Astrocyte of the cerebellum (primary cell): ENCODE measurements at regions not wholly inside any gene's neighbourhood (a gene's known extent, or its start where the extent isn't known, plus 50 kb on each side); places are given as distances from the start of the nearest gene placed in this dataset.

ENCODE experiments used
- DNase-seq: peaks from one replicate; pipeline ENCODE4 v3.0.0-alpha.2; 2011; ENCODE audit warnings: low read depth
- H3K4me3 ChIP-seq: 2 replicates; pipeline ENCODE4 v1.5.1; 2011; ENCODE audit warnings: mild to moderate bottlenecking, low read depth, low read length, moderate library complexity
- CTCF ChIP-seq: IDR thresholded peaks from 2 replicates; pipeline ENCODE4 v1.5.1; 2012; ENCODE audit warnings: low read length, low read depth, moderate library complexity, mild to moderate bottlenecking; ENCODE audit errors: missing control alignments
- in situ Hi-C: cut with HindIII; loops from 2 replicates; pipeline ENCODE4 v1.10.0; 2017; ENCODE audit warnings: low sequenced_read_pairs

- DNase-seq: peak; percentile 81
- no peak overlapping the region for H3K4me3 ChIP-seq
- TF ChIP-seq CTCF: no peak
Measured at GRCh38 chr6:25173951-25174474, 105.2 kb upstream of the CARMIL1 start.

GRCh38 chr6:25174678-25175077, 104.5 kb upstream of the CARMIL1 start:
- DNase-seq: no peak
- no peak overlapping the region for H3K4me3 ChIP-seq
- in situ Hi-C loops: no loop called here
- no peak for TF ChIP-seq CTCF

More at GRCh38 chr6:25173951-25174474, 105.2 kb upstream of the CARMIL1 start:
- in situ Hi-C loops: no loop called here

GRCh38 chr6:25175196-25175595, 104.0 kb upstream of the CARMIL1 start:
- H3K4me3 ChIP-seq: no peak overlapping the region

GRCh38 chr6:25175681-25176080, 103.5 kb upstream of the CARMIL1 start:
- TF ChIP-seq CTCF: no peak
- DNase-seq: no peak
- no peak overlapping the region for H3K4me3 ChIP-seq
- in situ Hi-C loops: no loop called here

More at GRCh38 chr6:25175196-25175595, 104.0 kb upstream of the CARMIL1 start:
- no peak for TF ChIP-seq CTCF
- in situ Hi-C loops: no loop called here
- no peak for DNase-seq

GRCh38 chr6:25176466-25176865, 102.7 kb upstream of the CARMIL1 start:
- in situ Hi-C loops: no loop called here
- TF ChIP-seq CTCF: no peak
- H3K4me3 ChIP-seq: no peak overlapping the region
- no peak for DNase-seq

GRCh38 chr6:25177500-25178028, 101.6 kb upstream of the CARMIL1 start:
- no peak for TF ChIP-seq CTCF
- DNase-seq: no peak
- no peak overlapping the region for H3K4me3 ChIP-seq
- in situ Hi-C loops: no loop called here
